Stomach (tissue), 4 donors: ENCODE measurements at regions not wholly inside any gene's neighbourhood (a gene's known extent, or its start where the extent isn't known, plus 50 kb on each side); places are given as distances from the start of the nearest gene placed in this dataset.

Experiments
- EP300 ChIP-seq: sonication (generic); formaldehyde crosslinking; IDR thresholded peaks from one replicate; pipeline ENCODE4 v1.6.1; 2017; ENCODE audit warnings: antibody characterized with exemption
- POLR2A ChIP-seq, 4 donors: fragments of 450-650 bp; IDR thresholded peaks; one replicate each; pipeline ENCODE4 v1.6.1; 2016; ENCODE audit warnings: antibody characterized with exemption in 4 of 4, control low read depth in 2 of 4, mild to moderate bottlenecking in 1 of 4, moderate library complexity in 1 of 4
- TF ChIP-seq, protein P1 (sequence below), 7 experiments: fragments of 450-650 bp in 4 of 7; fragments of 200-600 bp in 3 of 7; sonication (generic) in 3 of 7; IDR thresholded peaks; one replicate each; pipeline ENCODE4 v1.5.1; 2016 to 2019; ENCODE audit warnings: antibody characterized with exemption in 7 of 7, control low read depth in 2 of 7, mild to moderate bottlenecking in 1 of 7

GRCh38 chr12:75728826-75729225 is 217.4 kb upstream of the KRR1 start:
- TF ChIP-seq, protein P1, sequence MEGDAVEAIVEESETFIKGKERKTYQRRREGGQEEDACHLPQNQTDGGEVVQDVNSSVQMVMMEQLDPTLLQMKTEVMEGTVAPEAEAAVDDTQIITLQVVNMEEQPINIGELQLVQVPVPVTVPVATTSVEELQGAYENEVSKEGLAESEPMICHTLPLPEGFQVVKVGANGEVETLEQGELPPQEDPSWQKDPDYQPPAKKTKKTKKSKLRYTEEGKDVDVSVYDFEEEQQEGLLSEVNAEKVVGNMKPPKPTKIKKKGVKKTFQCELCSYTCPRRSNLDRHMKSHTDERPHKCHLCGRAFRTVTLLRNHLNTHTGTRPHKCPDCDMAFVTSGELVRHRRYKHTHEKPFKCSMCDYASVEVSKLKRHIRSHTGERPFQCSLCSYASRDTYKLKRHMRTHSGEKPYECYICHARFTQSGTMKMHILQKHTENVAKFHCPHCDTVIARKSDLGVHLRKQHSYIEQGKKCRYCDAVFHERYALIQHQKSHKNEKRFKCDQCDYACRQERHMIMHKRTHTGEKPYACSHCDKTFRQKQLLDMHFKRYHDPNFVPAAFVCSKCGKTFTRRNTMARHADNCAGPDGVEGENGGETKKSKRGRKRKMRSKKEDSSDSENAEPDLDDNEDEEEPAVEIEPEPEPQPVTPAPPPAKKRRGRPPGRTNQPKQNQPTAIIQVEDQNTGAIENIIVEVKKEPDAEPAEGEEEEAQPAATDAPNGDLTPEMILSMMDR (IDR thresholded peaks at IDR 0.05) = no peak
- TF ChIP-seq EP300 = no peak
- TF ChIP-seq POLR2A (IDR thresholded peaks at IDR 0.05) = no peak
